ENCODE measurements at regions not wholly inside any gene's neighbourhood (a gene's known extent, or its start where the extent isn't known, plus 50 kb on each side); places are given as distances from the start of the nearest gene placed in this dataset.

- Histone ChIP-seq H3K79me1 (ENCODE audit: low read depth, low read length) (no peaks in the 10 kb centered on the region), H3K14ac (ENCODE audit: low read length) (no peak overlapping the region), H3K18ac (ENCODE audit: low read length) (no peak overlapping the region), H3K27ac (replicated peaks; ENCODE audit: low read length) (no peak overlapping the region), H3K9me3 (replicated peaks in 1 of 2; ENCODE audit: control insufficient read depth in 2 of 2, insufficient read depth in 1 of 2, low read depth in 1 of 2, low read length in 2 of 2) (no peaks in the 10 kb centered on the region), H3K4me1 (ENCODE audit: control insufficient read depth in 2 of 2, insufficient read depth in 1 of 2, low read depth in 1 of 2, low read length in 2 of 2) (no peaks in the 10 kb centered on the region), H2BK15ac (ENCODE audit: low read length) (no peak overlapping the region), H2AK5ac (ENCODE audit: low read depth, low read length) (no peak overlapping the region), H3K4me2 (ENCODE audit: insufficient read depth, low read length, poor library complexity, severe bottlenecking) (no peak overlapping the region), H3K36me3 (replicated peaks in 1 of 2; ENCODE audit: control insufficient read depth in 2 of 2, insufficient read depth in 2 of 2, low read length in 2 of 2) (no peaks in the 10 kb centered on the region), H2BK5ac (ENCODE audit: low read length) (no peak overlapping the region), H3K4ac (ENCODE audit: low read length) (no peak overlapping the region), H2BK12ac (ENCODE audit: low read length) (no peak overlapping the region), H3K9ac (ENCODE audit: low read depth, low read length, poor library complexity) (no peak overlapping the region), H3K23ac (ENCODE audit: low read depth, low read length, poor library complexity) (no peak overlapping the region), H2BK120ac (ENCODE audit: low read depth, low read length) (no peak overlapping the region), H2AFZ (ENCODE audit: low read length) (no peak overlapping the region), H4K8ac (ENCODE audit: low read depth, low read length) (no peak overlapping the region), H4K91ac (ENCODE audit: low read depth, low read length, poor library complexity) (no peak overlapping the region), H3K27me3 (ENCODE audit: control insufficient read depth in 3 of 3, insufficient read depth in 3 of 3, low read depth in 1 of 3, low read length in 3 of 3) (no peaks in the 10 kb centered on the region), H3K4me3 (ENCODE audit: low read length in 2 of 2) (no peak overlapping the region)
- no peak for DNase-seq (ENCODE audit: low spot score)
- no CpG with 5 or more reads among the region's 2 CpGs for WGBS, 2 donors (ENCODE audit: extremely low coverage in 2 of 2, insufficient read length in 2 of 2, insufficient replicate concordance in 1 of 2)
Measured at GRCh38 chr12:127358888-127359287, 908.1 kb upstream of the TMEM132C start.

- Histone ChIP-seq H3K27ac (replicated peaks; ENCODE audit: low read length) (no peak overlapping the region), H3K14ac (ENCODE audit: low read length) (no peak overlapping the region), H3K27me3 (ENCODE audit: control insufficient read depth in 3 of 3, insufficient read depth in 3 of 3, low read depth in 1 of 3, low read length in 3 of 3) (no peaks in the 10 kb centered on the region), H2AFZ (ENCODE audit: low read length) (no peak overlapping the region), H3K23ac (ENCODE audit: low read depth, low read length, poor library complexity) (no peak overlapping the region), H4K8ac (ENCODE audit: low read depth, low read length) (no peak overlapping the region), H2BK120ac (ENCODE audit: low read depth, low read length) (no peak overlapping the region), H2BK5ac (ENCODE audit: low read length) (no peak overlapping the region), H3K4me1 (ENCODE audit: control insufficient read depth in 2 of 2, insufficient read depth in 1 of 2, low read depth in 1 of 2, low read length in 2 of 2) (no peaks in the 10 kb centered on the region), H3K4ac (ENCODE audit: low read length) (no peak overlapping the region), H2BK12ac (ENCODE audit: low read length) (no peak overlapping the region), H3K18ac (ENCODE audit: low read length) (no peak overlapping the region), H3K9me3 (replicated peaks in 1 of 2; ENCODE audit: control insufficient read depth in 2 of 2, insufficient read depth in 1 of 2, low read depth in 1 of 2, low read length in 2 of 2) (no peaks in the 10 kb centered on the region), H4K91ac (ENCODE audit: low read depth, low read length, poor library complexity) (no peak overlapping the region), H2BK15ac (ENCODE audit: low read length) (no peak overlapping the region), H3K4me2 (ENCODE audit: insufficient read depth, low read length, poor library complexity, severe bottlenecking) (no peak overlapping the region), H3K9ac (ENCODE audit: low read depth, low read length, poor library complexity) (no peak overlapping the region), H3K79me1 (ENCODE audit: low read depth, low read length) (no peaks in the 10 kb centered on the region), H3K4me3 (ENCODE audit: low read length in 2 of 2) (no peak overlapping the region), H3K36me3 (replicated peaks in 1 of 2; ENCODE audit: control insufficient read depth in 2 of 2, insufficient read depth in 2 of 2, low read length in 2 of 2) (no peaks in the 10 kb centered on the region), H2AK5ac (ENCODE audit: low read depth, low read length) (no peak overlapping the region)
- no peak for DNase-seq (ENCODE audit: low spot score)
- no CpG with 5 or more reads among the region's 6 CpGs for WGBS, 2 donors (ENCODE audit: extremely low coverage in 2 of 2, insufficient read length in 2 of 2, insufficient replicate concordance in 1 of 2)
Measured at GRCh38 chr12:127360580-127360979, 906.4 kb upstream of the TMEM132C start.

GRCh38 chr12:127362121-127362520 lies 904.8 kb upstream of the TMEM132C start:
- DNase-seq (ENCODE audit: low spot score): no peak
- Histone ChIP-seq H2BK12ac (ENCODE audit: low read length) (no peak overlapping the region), H3K79me1 (ENCODE audit: low read depth, low read length) (no peaks in the 10 kb centered on the region), H3K27ac (replicated peaks; ENCODE audit: low read length) (no peak overlapping the region), H3K18ac (ENCODE audit: low read length) (no peak overlapping the region), H3K9me3 (replicated peaks in 1 of 2; ENCODE audit: control insufficient read depth in 2 of 2, insufficient read depth in 1 of 2, low read depth in 1 of 2, low read length in 2 of 2) (no peaks in the 10 kb centered on the region), H2AFZ (ENCODE audit: low read length) (no peak overlapping the region), H2BK120ac (ENCODE audit: low read depth, low read length) (no peak overlapping the region), H3K4me2 (ENCODE audit: insufficient read depth, low read length, poor library complexity, severe bottlenecking) (no peak overlapping the region), H4K91ac (ENCODE audit: low read depth, low read length, poor library complexity) (no peak overlapping the region), H3K14ac (ENCODE audit: low read length) (no peak overlapping the region), H3K27me3 (ENCODE audit: control insufficient read depth in 3 of 3, insufficient read depth in 3 of 3, low read depth in 1 of 3, low read length in 3 of 3) (no peaks in the 10 kb centered on the region), H2AK5ac (ENCODE audit: low read depth, low read length) (no peak overlapping the region), H3K4me3 (ENCODE audit: low read length in 2 of 2) (no peak overlapping the region), H3K9ac (ENCODE audit: low read depth, low read length, poor library complexity) (no peak overlapping the region), H4K8ac (ENCODE audit: low read depth, low read length) (no peak overlapping the region), H2BK5ac (ENCODE audit: low read length) (no peak overlapping the region), H3K36me3 (replicated peaks in 1 of 2; ENCODE audit: control insufficient read depth in 2 of 2, insufficient read depth in 2 of 2, low read length in 2 of 2) (no peaks in the 10 kb centered on the region), H3K23ac (ENCODE audit: low read depth, low read length, poor library complexity) (no peak overlapping the region), H3K4me1 (ENCODE audit: control insufficient read depth in 2 of 2, insufficient read depth in 1 of 2, low read depth in 1 of 2, low read length in 2 of 2) (no peaks in the 10 kb centered on the region), H3K4ac (ENCODE audit: low read length) (no peak overlapping the region), H2BK15ac (ENCODE audit: low read length) (no peak overlapping the region)
- no CpG with 5 or more reads among the region's 4 CpGs for WGBS, 2 donors (ENCODE audit: extremely low coverage in 2 of 2, insufficient read length in 2 of 2, insufficient replicate concordance in 1 of 2)

- no peak overlapping the region for H3K18ac ChIP-seq (ENCODE audit: low read length)
Measured at GRCh38 chr12:127363392-127363791, 903.6 kb upstream of the TMEM132C start.

More at GRCh38 chr12:127363392-127363791, 903.6 kb upstream of the TMEM132C start:
- no peak overlapping the region for H2AFZ ChIP-seq (ENCODE audit: low read length)
- H4K8ac ChIP-seq (ENCODE audit: low read depth, low read length): no peak overlapping the region
- H3K4me3 ChIP-seq (ENCODE audit: low read length in 2 of 2): no peak overlapping the region
- no peak overlapping the region for H3K23ac ChIP-seq (ENCODE audit: low read depth, low read length, poor library complexity)
- no peak overlapping the region for H2BK120ac ChIP-seq (ENCODE audit: low read depth, low read length)
- no CpG with 5 or more reads among the region's 2 CpGs for WGBS, 2 donors (ENCODE audit: extremely low coverage in 2 of 2, insufficient read length in 2 of 2, insufficient replicate concordance in 1 of 2)
- no peak overlapping the region for H2BK12ac ChIP-seq (ENCODE audit: low read length)
- no peak overlapping the region for H3K14ac ChIP-seq (ENCODE audit: low read length)
- no peak overlapping the region for H3K27ac ChIP-seq (replicated peaks; ENCODE audit: low read length)
- no peak overlapping the region for H2BK15ac ChIP-seq (ENCODE audit: low read length)
- no peak overlapping the region for H3K4ac ChIP-seq (ENCODE audit: low read length)
- no peaks in the 10 kb centered on the region for H3K9me3 ChIP-seq (replicated peaks in 1 of 2; ENCODE audit: control insufficient read depth in 2 of 2, insufficient read depth in 1 of 2, low read depth in 1 of 2, low read length in 2 of 2)
- no peaks in the 10 kb centered on the region for H3K4me1 ChIP-seq (ENCODE audit: control insufficient read depth in 2 of 2, insufficient read depth in 1 of 2, low read depth in 1 of 2, low read length in 2 of 2)
- no peaks in the 10 kb centered on the region for H3K36me3 ChIP-seq (replicated peaks in 1 of 2; ENCODE audit: control insufficient read depth in 2 of 2, insufficient read depth in 2 of 2, low read length in 2 of 2)
- H2AK5ac ChIP-seq (ENCODE audit: low read depth, low read length): no peak overlapping the region
- no peaks in the 10 kb centered on the region for H3K79me1 ChIP-seq (ENCODE audit: low read depth, low read length)
- no peak overlapping the region for H4K91ac ChIP-seq (ENCODE audit: low read depth, low read length, poor library complexity)
- H2BK5ac ChIP-seq (ENCODE audit: low read length): no peak overlapping the region
- H3K27me3 ChIP-seq (ENCODE audit: control insufficient read depth in 3 of 3, insufficient read depth in 3 of 3, low read depth in 1 of 3, low read length in 3 of 3): no peaks in the 10 kb centered on the region
- no peak overlapping the region for H3K4me2 ChIP-seq (ENCODE audit: insufficient read depth, low read length, poor library complexity, severe bottlenecking)
- peak; percentile 18 for DNase-seq (ENCODE audit: low spot score)
- H3K9ac ChIP-seq (ENCODE audit: low read depth, low read length, poor library complexity): no peak overlapping the region
